GM23338 (cell line): ENCODE measurements at regions not wholly inside any gene's neighbourhood (a gene's known extent, or its start where the extent isn't known, plus 50 kb on each side); places are given as distances from the start of the nearest gene placed in this dataset.

ENCODE experiments used
- ATAC-seq: fragments of 200-7000 bp; cut with Tn5 transposase; 3 replicates; pipeline ENCODE4 v1.9.1; 2020
- DNase-seq: peaks from one replicate; pipeline ENCODE4 v3.0.0-alpha.2; 2015; ENCODE audit warnings: low spot score
- H2AFZ ChIP-seq: fragments of 200-600 bp; sonication (generic); 2 replicates; pipeline ENCODE4 v1.8.0; 2016; ENCODE audit warnings: antibody characterized with exemption, mild to moderate bottlenecking, moderate library complexity
- H3F3A ChIP-seq: fragments of 200-600 bp; sonication (generic); replicated peaks from 2 replicates; pipeline ENCODE4 v1.8.0; 2017; ENCODE audit warnings: antibody characterized with exemption, mixed run types, low read depth
- H3K27ac ChIP-seq: fragments of 200-600 bp; sonication (generic); 2 replicates; pipeline ENCODE4 v1.6.1; 2016; ENCODE audit warnings: low read depth
- H3K27me3 ChIP-seq: fragments of 200-600 bp; sonication (generic); 2 replicates; pipeline ENCODE4 v1.8.0; 2016; ENCODE audit warnings: mild to moderate bottlenecking, mixed run types, moderate library complexity; ENCODE audit not compliant: insufficient read depth
- H3K36me3 ChIP-seq: fragments of 200-600 bp; sonication (generic); 2 replicates; pipeline ENCODE4 v1.8.0; 2016; ENCODE audit warnings: mild to moderate bottlenecking; ENCODE audit not compliant: insufficient read depth
- H3K4me1 ChIP-seq: fragments of 200-600 bp; sonication (generic); 2 replicates; pipeline ENCODE4 v1.8.0; 2016; ENCODE audit warnings: mild to moderate bottlenecking, moderate library complexity; ENCODE audit not compliant: insufficient read depth
- H3K4me2 ChIP-seq: fragments of 200-600 bp; sonication (generic); 2 replicates; pipeline ENCODE4 v1.7.1; 2017; ENCODE audit warnings: mixed run types
- H3K4me3 ChIP-seq: fragments of 200-600 bp; sonication (generic); 2 replicates; pipeline ENCODE4 v1.6.1; 2016; ENCODE audit warnings: mixed run types
- H3K79me2 ChIP-seq: fragments of 200-600 bp; sonication (generic); replicated peaks from 2 replicates; pipeline ENCODE4 v1.8.0; 2017; ENCODE audit warnings: mild to moderate bottlenecking; ENCODE audit not compliant: insufficient read depth
- H3K9me2 ChIP-seq: fragments of 200-600 bp; sonication (generic); 2 replicates; pipeline ENCODE4 v1.8.0; 2017; ENCODE audit not compliant: insufficient read depth
- H4K20me1 ChIP-seq: fragments of 200-600 bp; sonication (generic); replicated peaks from 2 replicates; pipeline ENCODE4 v1.8.0; 2017; ENCODE audit warnings: mild to moderate bottlenecking; ENCODE audit not compliant: insufficient read depth
- H3K27ac Mint-ChIP-seq: 2 replicates; pipeline ENCODE4 v1.8.0; 2020; ENCODE audit warnings: inconsistent platforms, mild to moderate bottlenecking, moderate library complexity, mixed read lengths
- H3K27me3 Mint-ChIP-seq: 3 replicates; pipeline ENCODE4 v1.8.0; 2022; ENCODE audit warnings: low read depth, mild to moderate bottlenecking, moderate library complexity, mixed read lengths, inconsistent platforms; ENCODE audit not compliant: insufficient read depth, poor library complexity
- H3K36me3 Mint-ChIP-seq: 3 replicates; pipeline ENCODE4 v1.8.0; 2021; ENCODE audit warnings: low read depth, mild to moderate bottlenecking, inconsistent platforms, moderate library complexity, mixed read lengths
- H3K4me1 Mint-ChIP-seq: 3 replicates; pipeline ENCODE4 v1.8.0; 2020; ENCODE audit warnings: mild to moderate bottlenecking, inconsistent platforms, mixed read lengths
- H3K4me3 Mint-ChIP-seq: 3 replicates; pipeline ENCODE4 v1.8.0; 2021; ENCODE audit warnings: moderate library complexity, mild to moderate bottlenecking, inconsistent platforms, mixed read lengths
- H3K9me3 Mint-ChIP-seq: 3 replicates; pipeline ENCODE4 v1.8.0; 2020; ENCODE audit warnings: moderate library complexity, mild to moderate bottlenecking, inconsistent platforms, mixed read lengths
- CREB1 ChIP-seq: fragments of 250-450 bp; sonication (Bioruptor Pico); IDR thresholded peaks from 2 replicates; pipeline ENCODE4 v1.5.0; 2020; ENCODE audit warnings: low read depth, mild to moderate bottlenecking, moderate library complexity
- EZH2phosphoT487 ChIP-seq: fragments of 200-600 bp; sonication (generic); IDR thresholded peaks from one replicate; pipeline ENCODE4 v1.8.1; 2018; ENCODE audit warnings: antibody characterized with exemption; ENCODE audit not compliant: unreplicated experiment
- JUNB ChIP-seq: IDR thresholded peaks from one replicate; pipeline ENCODE4 v1.6.1; 2016; ENCODE audit warnings: antibody characterized with exemption; ENCODE audit not compliant: unreplicated experiment
- POLR2AphosphoS5 ChIP-seq: IDR thresholded peaks from 2 replicates; pipeline ENCODE4 v1.6.1; 2016; ENCODE audit warnings: antibody characterized with exemption, low read depth
- REST ChIP-seq: IDR thresholded peaks from one replicate; pipeline ENCODE4 v1.6.1; 2018; ENCODE audit warnings: antibody characterized with exemption; ENCODE audit not compliant: unreplicated experiment
- STAT1 ChIP-seq: IDR thresholded peaks from one replicate; pipeline ENCODE4 v1.6.1; 2016; ENCODE audit warnings: antibody characterized with exemption; ENCODE audit not compliant: unreplicated experiment
- ZNF114 ChIP-seq: fragments of 250-450 bp; sonication (Bioruptor Pico); IDR thresholded peaks from 2 replicates; pipeline ENCODE4 v1.5.0; 2020; ENCODE audit warnings: mild to moderate bottlenecking, moderate library complexity
- ZNF331 ChIP-seq: fragments of 250-450 bp; sonication (Bioruptor Pico); IDR thresholded peaks from 2 replicates; pipeline ENCODE4 v1.5.0; 2020; ENCODE audit warnings: low read depth, mild to moderate bottlenecking, moderate library complexity
- ZNF462 ChIP-seq: fragments of 250-450 bp; sonication (Bioruptor Pico); IDR thresholded peaks from 2 replicates; pipeline ENCODE4 v1.5.0; 2020; ENCODE audit warnings: mild to moderate bottlenecking, moderate library complexity
- TF ChIP-seq, protein P1 (sequence below), 2 experiments: fragments of 200-600 bp in 1 of 2; sonication (generic) in 1 of 2; conservative IDR thresholded peaks; 2 replicates each; pipeline versions ENCODE4 v1.5.1 to v1.6.1; 2016 to 2017; ENCODE audit warnings: antibody characterized with exemption in 2 of 2, low read depth in 2 of 2, mild to moderate bottlenecking in 2 of 2, moderate library complexity in 1 of 2
- TF ChIP-seq, protein P2 (sequence below): IDR thresholded peaks from 2 replicates; pipeline ENCODE4 v1.6.1; 2016; ENCODE audit warnings: antibody characterized with exemption

GRCh38 chr9:82152181-82152580, 163.6 kb downstream of the SPATA31D1 start:
- Histone ChIP-seq H3K36me3 (no peaks in the 10 kb centered on the region), H3K4me2 (no peak overlapping the region), H4K20me1 (no peaks in the 10 kb centered on the region), H2AFZ (no peak overlapping the region), H3K4me3 (no peak overlapping the region), H3F3A (no peaks in the 10 kb centered on the region), H3K9me2 (no peaks in the 10 kb centered on the region), H3K79me2 (no peaks in the 10 kb centered on the region), H3K27me3 (no peaks in the 10 kb centered on the region), H3K4me1 (no peaks in the 10 kb centered on the region), H3K27ac (no peak overlapping the region)
- ATAC-seq, result no peak
- H3K4me3 Mint-ChIP-seq, result no peak overlapping the region
- H3K27me3 Mint-ChIP-seq, result peaks cover 1% of the 10 kb centered on the region
- no peaks in the 10 kb centered on the region; the same call in 1 of the 3 replicates for H3K4me1 Mint-ChIP-seq
- H3K36me3 Mint-ChIP-seq, result no peaks in the 10 kb centered on the region
- no peaks in the 10 kb centered on the region for H3K9me3 Mint-ChIP-seq
- DNase-seq, result no peak
- TF ChIP-seq EZH2phosphoT487 (no peak), CREB1 (CRISPR knock-in tag) (no peak), POLR2AphosphoS5 (no peak), ZNF114 (no peak), ZNF462 (CRISPR knock-in tag) (no peak), JUNB (no peak), ZNF331 (CRISPR knock-in tag) (no peak), STAT1 (no peak), REST (no peak)
- TF ChIP-seq, protein P1, sequence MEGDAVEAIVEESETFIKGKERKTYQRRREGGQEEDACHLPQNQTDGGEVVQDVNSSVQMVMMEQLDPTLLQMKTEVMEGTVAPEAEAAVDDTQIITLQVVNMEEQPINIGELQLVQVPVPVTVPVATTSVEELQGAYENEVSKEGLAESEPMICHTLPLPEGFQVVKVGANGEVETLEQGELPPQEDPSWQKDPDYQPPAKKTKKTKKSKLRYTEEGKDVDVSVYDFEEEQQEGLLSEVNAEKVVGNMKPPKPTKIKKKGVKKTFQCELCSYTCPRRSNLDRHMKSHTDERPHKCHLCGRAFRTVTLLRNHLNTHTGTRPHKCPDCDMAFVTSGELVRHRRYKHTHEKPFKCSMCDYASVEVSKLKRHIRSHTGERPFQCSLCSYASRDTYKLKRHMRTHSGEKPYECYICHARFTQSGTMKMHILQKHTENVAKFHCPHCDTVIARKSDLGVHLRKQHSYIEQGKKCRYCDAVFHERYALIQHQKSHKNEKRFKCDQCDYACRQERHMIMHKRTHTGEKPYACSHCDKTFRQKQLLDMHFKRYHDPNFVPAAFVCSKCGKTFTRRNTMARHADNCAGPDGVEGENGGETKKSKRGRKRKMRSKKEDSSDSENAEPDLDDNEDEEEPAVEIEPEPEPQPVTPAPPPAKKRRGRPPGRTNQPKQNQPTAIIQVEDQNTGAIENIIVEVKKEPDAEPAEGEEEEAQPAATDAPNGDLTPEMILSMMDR (conservative IDR thresholded peaks at IDR 0.05; ENCODE audit: low read depth in 2 of 2), result no peak
- TF ChIP-seq, protein P2, sequence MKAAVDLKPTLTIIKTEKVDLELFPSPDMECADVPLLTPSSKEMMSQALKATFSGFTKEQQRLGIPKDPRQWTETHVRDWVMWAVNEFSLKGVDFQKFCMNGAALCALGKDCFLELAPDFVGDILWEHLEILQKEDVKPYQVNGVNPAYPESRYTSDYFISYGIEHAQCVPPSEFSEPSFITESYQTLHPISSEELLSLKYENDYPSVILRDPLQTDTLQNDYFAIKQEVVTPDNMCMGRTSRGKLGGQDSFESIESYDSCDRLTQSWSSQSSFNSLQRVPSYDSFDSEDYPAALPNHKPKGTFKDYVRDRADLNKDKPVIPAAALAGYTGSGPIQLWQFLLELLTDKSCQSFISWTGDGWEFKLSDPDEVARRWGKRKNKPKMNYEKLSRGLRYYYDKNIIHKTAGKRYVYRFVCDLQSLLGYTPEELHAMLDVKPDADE, result no peak
- no peak overlapping the region for H3K27ac Mint-ChIP-seq
